Smooth muscle cell (in vitro differentiated cells): ENCODE measurements at regions not wholly inside any gene's neighbourhood (a gene's known extent, or its start where the extent isn't known, plus 50 kb on each side); places are given as distances from the start of the nearest gene placed in this dataset.
"Not testable (repeated sequence)": the region's sequence is repeated elsewhere in the genome, so short reads cannot be mapped to it uniquely, and the experiment has no call there.

Source experiments
- DNase-seq: peaks from one replicate; lab custom pipeline; 2025; ENCODE audit not compliant: unreplicated experiment; lab: John Stamatoyannopoulos, UW
- H2AFZ ChIP-seq: fragments of 200-600 bp; sonication (generic); 2 replicates; pipeline ENCODE4 v1.6.0; 2016; ENCODE audit warnings: antibody characterized with exemption, low read depth, mild to moderate bottlenecking
- H3F3A ChIP-seq: fragments of 200-600 bp; sonication (generic); 2 replicates; pipeline ENCODE4 v1.6.0; 2017; ENCODE audit warnings: antibody characterized with exemption, low read depth
- H3K27ac ChIP-seq: fragments of 200-600 bp; sonication (generic); 2 replicates; pipeline ENCODE4 v1.5.1; 2016; ENCODE audit warnings: low read depth, mild to moderate bottlenecking
- H3K27me3 ChIP-seq: fragments of 200-600 bp; sonication (generic); 2 replicates; pipeline ENCODE4 v1.6.1; 2016; ENCODE audit warnings: low read depth, mild to moderate bottlenecking
- H3K36me3 ChIP-seq: fragments of 200-600 bp; sonication (generic); 2 replicates; pipeline ENCODE4 v1.5.1; 2016; ENCODE audit warnings: low read depth
- H3K4me1 ChIP-seq: fragments of 200-600 bp; sonication (generic); 2 replicates; pipeline ENCODE4 v1.5.1; 2016; ENCODE audit warnings: low read depth
- H3K4me2 ChIP-seq: fragments of 200-600 bp; sonication (generic); 2 replicates; pipeline ENCODE4 v1.6.0; 2016; ENCODE audit warnings: mild to moderate bottlenecking
- H3K4me3 ChIP-seq: fragments of 200-600 bp; sonication (generic); 2 replicates; pipeline ENCODE4 v1.5.1; 2016; ENCODE audit warnings: mild to moderate bottlenecking
- H3K79me2 ChIP-seq: fragments of 200-600 bp; sonication (generic); 2 replicates; pipeline ENCODE4 v1.6.0; 2016; ENCODE audit warnings: low read depth, mild to moderate bottlenecking
- H3K9ac ChIP-seq: fragments of 200-600 bp; sonication (generic); 2 replicates; pipeline ENCODE4 v1.6.0; 2016; ENCODE audit warnings: low read depth
- H3K9me3 ChIP-seq: fragments of 200-600 bp; sonication (generic); replicated peaks from 2 replicates; pipeline ENCODE4 v1.5.1; 2016; ENCODE audit warnings: low read depth
- H4K20me1 ChIP-seq: fragments of 200-600 bp; sonication (generic); 2 replicates; pipeline ENCODE4 v1.6.0; 2016; ENCODE audit warnings: low read depth
- WGBS: methylation state at CpG from one replicate; pipeline ENCODE4 v1.1.7; 2016; ENCODE audit warnings: low lambda C conversion rate; 5-methylcytosine and 5-hydroxymethylcytosine counted together
- TF ChIP-seq, protein P1 (sequence below): fragments of 200-600 bp; sonication (generic); IDR thresholded peaks from 2 replicates; pipeline ENCODE4 v1.5.1; 2017; ENCODE audit warnings: borderline replicate concordance, mild to moderate bottlenecking, antibody characterized with exemption; ENCODE audit not compliant: insufficient read depth, poor library complexity, severe bottlenecking

DNA sequence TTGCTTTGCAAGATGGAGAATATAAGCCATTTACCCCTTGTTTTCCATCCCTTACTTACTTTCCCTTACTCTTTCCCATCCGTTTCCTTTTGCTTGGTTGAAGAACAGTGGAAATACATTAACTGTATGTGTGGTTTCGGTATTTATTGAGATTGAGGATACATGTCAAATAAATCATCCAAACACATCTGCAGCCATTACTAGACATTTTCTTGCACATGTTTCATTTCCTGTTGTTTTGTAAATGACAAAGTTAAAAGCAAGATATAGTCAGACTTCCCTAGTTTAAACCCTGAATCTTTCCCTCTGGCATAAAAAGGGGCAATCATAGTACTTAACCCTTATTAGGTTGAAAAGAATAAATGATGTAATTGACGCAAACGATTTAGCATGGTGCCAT is 82.1 kb upstream of the BCHE start:
- H3F3A ChIP-seq: no peaks in the 10 kb centered on the region
- H3K4me2 ChIP-seq: no peak overlapping the region
- H3K4me1 ChIP-seq: no peaks in the 10 kb centered on the region
- H4K20me1 ChIP-seq: no peaks in the 10 kb centered on the region
- no peak overlapping the region for H3K9ac ChIP-seq
- no peaks in the 10 kb centered on the region for H3K9me3 ChIP-seq
- no peaks in the 10 kb centered on the region for H3K27me3 ChIP-seq
- 66% methylated on average over 4 of the region's 4 CpGs for WGBS
- TF ChIP-seq, protein P1, sequence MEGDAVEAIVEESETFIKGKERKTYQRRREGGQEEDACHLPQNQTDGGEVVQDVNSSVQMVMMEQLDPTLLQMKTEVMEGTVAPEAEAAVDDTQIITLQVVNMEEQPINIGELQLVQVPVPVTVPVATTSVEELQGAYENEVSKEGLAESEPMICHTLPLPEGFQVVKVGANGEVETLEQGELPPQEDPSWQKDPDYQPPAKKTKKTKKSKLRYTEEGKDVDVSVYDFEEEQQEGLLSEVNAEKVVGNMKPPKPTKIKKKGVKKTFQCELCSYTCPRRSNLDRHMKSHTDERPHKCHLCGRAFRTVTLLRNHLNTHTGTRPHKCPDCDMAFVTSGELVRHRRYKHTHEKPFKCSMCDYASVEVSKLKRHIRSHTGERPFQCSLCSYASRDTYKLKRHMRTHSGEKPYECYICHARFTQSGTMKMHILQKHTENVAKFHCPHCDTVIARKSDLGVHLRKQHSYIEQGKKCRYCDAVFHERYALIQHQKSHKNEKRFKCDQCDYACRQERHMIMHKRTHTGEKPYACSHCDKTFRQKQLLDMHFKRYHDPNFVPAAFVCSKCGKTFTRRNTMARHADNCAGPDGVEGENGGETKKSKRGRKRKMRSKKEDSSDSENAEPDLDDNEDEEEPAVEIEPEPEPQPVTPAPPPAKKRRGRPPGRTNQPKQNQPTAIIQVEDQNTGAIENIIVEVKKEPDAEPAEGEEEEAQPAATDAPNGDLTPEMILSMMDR: no peak
- H3K27ac ChIP-seq: no peak overlapping the region
- no peak for DNase-seq
- H3K36me3 ChIP-seq: no peaks in the 10 kb centered on the region
- no peak overlapping the region for H3K4me3 ChIP-seq
- no peaks in the 10 kb centered on the region for H3K79me2 ChIP-seq
- no peak overlapping the region for H2AFZ ChIP-seq

DNA sequence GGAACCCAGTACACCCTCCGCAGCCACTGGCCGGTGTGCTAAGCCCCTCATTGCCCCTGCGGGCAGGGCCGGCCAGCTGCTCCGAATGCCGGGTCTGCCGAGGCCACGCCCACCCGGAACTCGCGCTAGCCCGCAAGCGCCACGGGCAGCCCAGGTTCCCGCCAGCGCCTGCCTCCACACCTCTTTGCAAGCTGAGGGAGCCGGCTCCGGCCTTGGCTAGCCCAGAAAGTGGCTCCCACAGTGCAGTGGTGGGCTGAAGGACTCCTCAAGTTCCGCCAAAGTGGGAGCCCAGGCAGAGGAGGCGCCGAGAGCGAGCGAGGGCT is 81.4 kb upstream of the BCHE start:
- TF ChIP-seq, protein P1: no peak
- no peak overlapping the region for H3K4me3 ChIP-seq
- 97% methylated on average over 19 of the region's 23 CpGs for WGBS
- no peaks in the 10 kb centered on the region for H3K4me1 ChIP-seq
- H3K4me2 ChIP-seq: no peak overlapping the region
- H4K20me1 ChIP-seq: no peaks in the 10 kb centered on the region
- no peaks in the 10 kb centered on the region for H3K9me3 ChIP-seq
- H3K79me2 ChIP-seq: no peaks in the 10 kb centered on the region
- no peak overlapping the region for H2AFZ ChIP-seq
- no peak for DNase-seq
- H3K9ac ChIP-seq: no peak overlapping the region
- H3K27me3 ChIP-seq: no peaks in the 10 kb centered on the region
- H3K36me3 ChIP-seq: no peaks in the 10 kb centered on the region
- no peaks in the 10 kb centered on the region for H3F3A ChIP-seq
- no peak overlapping the region for H3K27ac ChIP-seq

DNA sequence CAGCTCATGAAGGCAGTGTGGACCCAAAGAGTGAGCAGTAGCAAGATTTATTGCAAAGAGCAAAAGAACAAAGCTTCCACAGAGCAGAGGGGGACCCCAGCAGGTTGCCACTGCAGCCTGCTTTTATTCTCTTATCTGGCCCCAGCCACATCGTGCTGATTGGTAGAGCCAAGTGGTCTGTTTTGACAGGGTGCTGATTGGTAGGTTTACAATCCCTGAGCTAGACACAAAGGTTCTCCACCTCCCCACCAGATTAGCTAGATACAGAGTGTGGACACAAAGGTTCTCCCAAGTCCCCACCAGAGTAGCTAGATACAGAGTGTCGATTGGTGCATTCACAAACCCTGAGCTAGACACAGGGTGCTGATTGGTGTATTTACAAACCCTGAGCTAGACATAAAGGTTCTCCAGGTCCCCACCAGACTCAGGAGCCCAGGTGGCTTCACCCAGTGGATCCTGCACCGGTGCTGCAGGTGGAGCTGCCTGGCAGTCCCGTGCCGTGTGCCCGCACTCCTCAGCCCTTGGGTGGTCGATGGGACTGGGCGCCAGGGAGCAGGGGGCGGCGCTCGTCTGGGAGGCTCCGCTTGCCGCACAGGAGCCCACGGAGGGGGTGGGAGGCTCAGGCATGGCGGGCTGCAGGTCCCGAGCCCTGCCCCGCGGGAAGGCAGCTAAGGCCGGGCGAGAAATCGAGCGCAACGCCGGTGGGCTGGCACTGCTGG is 80.9 kb upstream of the BCHE start:
- not testable (repeated sequence) for H3K4me3 ChIP-seq, H3F3A ChIP-seq, H2AFZ ChIP-seq, DNase-seq, H3K4me2 ChIP-seq, H3K36me3 ChIP-seq, H4K20me1 ChIP-seq, H3K9me3 ChIP-seq, H3K9ac ChIP-seq, H3K27ac ChIP-seq, H3K4me1 ChIP-seq, H3K27me3 ChIP-seq, H3K79me2 ChIP-seq
- WGBS: 94% methylated on average over 11 of the region's 24 CpGs

DNA sequence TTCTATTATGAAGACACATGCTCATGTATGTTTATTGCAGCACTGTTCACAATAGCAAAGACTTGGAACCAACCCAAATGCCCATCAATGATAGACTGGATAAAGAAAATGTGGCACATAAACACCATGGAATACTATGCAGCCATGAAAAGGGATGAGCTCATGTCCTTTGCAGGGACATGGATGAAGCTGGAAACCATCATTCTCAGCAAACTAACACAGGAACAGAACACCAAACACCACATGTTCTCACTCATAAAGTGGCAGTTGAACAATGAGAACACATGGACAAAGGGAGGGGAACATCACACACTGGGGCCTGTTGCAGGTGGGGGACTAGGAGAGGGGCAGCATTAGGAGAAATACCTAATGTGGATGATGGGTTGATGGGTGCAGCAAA is 77.9 kb upstream of the BCHE start:
- H3K27me3 ChIP-seq, H3K9me3 ChIP-seq, H2AFZ ChIP-seq, H3K79me2 ChIP-seq, H3F3A ChIP-seq, H3K4me1 ChIP-seq, H3K4me3 ChIP-seq, DNase-seq, H3K9ac ChIP-seq, H3K36me3 ChIP-seq, H3K4me2 ChIP-seq, H4K20me1 ChIP-seq, H3K27ac ChIP-seq: not testable (repeated sequence)
